Transverse colon (tissue), 4 donors: ENCODE measurements at regions not wholly inside any gene's neighbourhood (a gene's known extent, or its start where the extent isn't known, plus 50 kb on each side); places are given as distances from the start of the nearest gene placed in this dataset.
"Not testable (repeated sequence)": the region's sequence is repeated elsewhere in the genome, so short reads cannot be mapped to it uniquely, and the experiment has no call there.

Experiments used
- DNase-seq: peaks from one replicate; pipeline ENCODE4 v3.0.0-alpha.2; 2019
- H3K27ac ChIP-seq, 4 donors: fragments of 200-600 bp; sonication (generic); 2 replicates each; pipeline ENCODE4 v1.5.1; 2016 to 2018; ENCODE audit warnings: inconsistent platforms in 4 of 4
- H3K27me3 ChIP-seq: fragments of 200-600 bp; sonication (generic); 2 replicates; pipeline ENCODE4 v1.5.1; 2017; ENCODE audit warnings: inconsistent platforms
- H3K36me3 ChIP-seq, 4 donors: fragments of 200-600 bp; sonication (generic); 2 replicates each; pipeline ENCODE4 v1.5.1; 2017 to 2019; ENCODE audit warnings: inconsistent platforms in 4 of 4
- H3K4me1 ChIP-seq, 4 donors: fragments of 200-600 bp; sonication (generic); 2 replicates each; pipeline ENCODE4 v1.5.1; 2017 to 2020; ENCODE audit warnings: inconsistent platforms in 4 of 4
- H3K4me3 ChIP-seq, 4 donors: fragments of 200-600 bp; sonication (generic); 1 replicate in 1 of 4; 2 replicates in 3 of 4; pipeline versions ENCODE4 v1.5.1 to v1.6.1; 2017 to 2019; ENCODE audit warnings: inconsistent platforms in 4 of 4
- H3K9me3 ChIP-seq, 2 donors: fragments of 200-600 bp; sonication (generic); 2 replicates each; pipeline ENCODE4 v1.5.1; 2017 to 2019; ENCODE audit warnings: inconsistent platforms in 2 of 2
- CTCF ChIP-seq, 5 experiments: fragments of 200-600 bp in 3 of 5; fragments of 450-650 bp in 2 of 5; sonication (generic) in 3 of 5; IDR thresholded peaks; 1 replicate in 2 of 5; 2 replicates in 3 of 5; pipeline ENCODE4 v1.5.1; 2016 to 2017; ENCODE audit warnings: antibody characterized with exemption in 5 of 5, inconsistent platforms in 3 of 5, mild to moderate bottlenecking in 2 of 5, moderate library complexity in 1 of 5
- EP300 ChIP-seq: sonication (generic); formaldehyde crosslinking; IDR thresholded peaks from one replicate; pipeline ENCODE4 v1.6.1; 2017; ENCODE audit warnings: antibody characterized with exemption, low read depth
- POLR2A ChIP-seq: fragments of 450-650 bp; IDR thresholded peaks from one replicate; pipeline ENCODE4 v1.6.1; 2016; ENCODE audit warnings: antibody characterized with exemption, mild to moderate bottlenecking, moderate library complexity
- POLR2AphosphoS5 ChIP-seq, 3 donors: sonication (generic); formaldehyde crosslinking; IDR thresholded peaks; one replicate each; pipeline ENCODE4 v1.6.1; 2016; ENCODE audit warnings: antibody characterized with exemption in 3 of 3
- WGBS, 2 donors: methylation state at CpG; one replicate each; pipeline ENCODE4 v1.1.5; 2018; ENCODE audit warnings: low coverage in 1 of 2; 5-methylcytosine and 5-hydroxymethylcytosine counted together
- in situ Hi-C, 4 donors: fragments of 200-750 bp; cut with MboI; loops; one replicate each; pipeline versions ENCODE4 v1.15.0 to v1.15.1; 2017; ENCODE audit warnings: low sequenced_read_pairs in 3 of 4, low pct_ligation_motif_present in 1 of 4, low pct_unique_long_range_greater_than_20kb in 1 of 4
- intact Hi-C: fragments of 100-400 bp; cut with DNase I; formaldehyde crosslinking; loops from one replicate; pipeline ENCODE4 v1.15.1; 2023; ENCODE audit warnings: low total_unique reads

DNA sequence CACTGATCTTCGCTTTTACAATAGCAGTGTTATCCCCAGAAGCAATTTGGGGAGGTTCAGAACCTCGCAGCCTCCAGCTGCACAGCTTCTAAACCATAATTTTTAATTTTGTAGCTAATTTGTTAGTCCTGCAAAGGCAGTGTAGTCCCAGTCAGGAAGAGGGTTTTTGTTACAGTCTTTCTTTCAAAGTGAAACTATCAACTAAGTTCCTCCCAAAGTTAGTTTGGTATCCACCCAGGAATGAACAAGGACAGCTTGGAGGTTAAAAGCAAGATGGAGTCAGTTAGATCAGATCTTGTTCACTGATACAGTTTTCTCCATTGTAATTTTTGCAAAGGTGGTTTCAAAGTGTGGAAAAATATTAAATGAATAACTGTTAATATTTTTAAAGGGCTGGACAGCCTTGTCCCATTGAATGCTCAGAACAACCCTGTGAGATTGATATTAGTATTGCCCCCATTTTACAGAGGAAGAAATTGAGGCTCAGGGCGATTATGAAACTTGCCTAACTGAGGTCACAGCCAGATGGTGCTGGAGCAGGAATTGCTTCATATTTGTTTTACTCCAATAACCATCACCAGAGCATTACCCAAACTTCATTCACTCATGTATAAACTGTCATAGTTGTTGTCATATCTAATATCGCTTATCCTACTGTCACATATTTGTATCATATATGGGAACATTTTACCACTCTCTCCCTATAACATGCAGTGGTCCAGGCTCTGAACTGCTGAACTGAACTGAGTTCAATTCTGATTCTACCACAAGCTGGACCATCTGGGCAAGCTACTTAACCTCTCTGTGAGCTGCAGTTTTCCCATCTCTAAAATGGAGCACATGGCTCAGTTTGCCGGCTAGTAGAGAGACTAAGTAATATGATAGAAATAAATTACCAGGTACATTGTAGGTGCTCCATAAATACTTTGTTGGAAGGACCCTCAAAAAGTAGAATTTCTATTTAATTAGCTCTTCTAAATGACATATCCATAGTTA, 213.8 kb downstream of the BCAS1 start:
- in situ Hi-C loops: no loop called here
- peak overlapping the region; percentile 8 to 77 (median 70) for H3K27ac ChIP-seq
- TF ChIP-seq POLR2A (no peak), EP300 (no peak), CTCF (IDR thresholded peaks at IDR 0.05) (no peak), POLR2AphosphoS5 (IDR thresholded peaks at IDR 0.05) (no peak)

DNA sequence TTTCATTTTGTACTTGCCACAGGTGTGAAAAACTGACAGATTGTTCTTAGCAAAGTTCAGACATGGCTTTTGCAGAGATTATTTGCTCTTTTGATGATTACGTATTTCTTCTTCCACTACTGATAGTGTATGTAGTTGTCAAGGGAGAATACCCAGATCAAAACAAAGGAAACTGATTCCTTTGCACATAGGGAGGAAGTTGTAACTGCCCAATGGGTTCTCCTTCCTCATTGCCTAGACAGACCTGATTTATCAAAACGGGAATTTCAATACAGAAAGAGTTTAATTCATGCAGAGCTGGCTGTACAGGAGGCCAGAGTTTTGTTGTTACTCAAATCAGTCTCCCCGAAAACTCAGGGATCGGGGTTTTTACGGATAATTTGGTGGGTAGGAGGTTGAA, 214.7 kb downstream of the BCAS1 start:
- in situ Hi-C loops: no loop called here
- peaks cover 2 to 51% (median 14%) of the 10 kb centered on the region in 4 donors for H3K4me1 ChIP-seq
- 78 to 94% methylated on average over 4 to 5 of the region's 5 CpGs for WGBS, 2 donors
- peak overlapping the region; percentile 8 to 77 (median 30) for H3K27ac ChIP-seq
- TF ChIP-seq POLR2AphosphoS5 (IDR thresholded peaks at IDR 0.05) (no peak), EP300 (no peak), CTCF (IDR thresholded peaks at IDR 0.05) (no peak), POLR2A (no peak)
- DNase-seq: no peak
- H3K36me3 ChIP-seq: no peaks in the 10 kb centered on the region
- H3K4me3 ChIP-seq: no peak overlapping the region
- intact Hi-C loops: no loop called here
- H3K27me3 ChIP-seq: no peaks in the 10 kb centered on the region
- H3K9me3 ChIP-seq: no peaks in the 10 kb centered on the region

More for the DNA sequence above, 213.8 kb downstream of the BCAS1 start:
- Histone ChIP-seq H3K9me3 (no peaks in the 10 kb centered on the region), H3K4me3 (no peak overlapping the region), H3K4me1 (peaks cover 2 to 51% (median 14%) of the 10 kb centered on the region in 4 donors), H3K27me3 (no peaks in the 10 kb centered on the region), H3K36me3 (no peaks in the 10 kb centered on the region)
- DNase-seq: no peak
- intact Hi-C loops: no loop called here
- 64 to 96% methylated on average over 3 to 5 of the region's 5 CpGs for WGBS, 2 donors

GRCh38 chr20:53854609-53854926, 215.8 kb downstream of the BCAS1 start:
- DNase-seq, H3K36me3 ChIP-seq, in situ Hi-C loops, H3K4me3 ChIP-seq, H3K27me3 ChIP-seq, H3K9me3 ChIP-seq, intact Hi-C loops, H3K27ac ChIP-seq: not testable (repeated sequence)
- peaks cover 2 to 41% (median 11%) of the 10 kb centered on the region in 4 donors for H3K4me1 ChIP-seq
- WGBS, 2 donors: no CpG with 5 or more reads among the region's 10 CpGs

- in situ Hi-C loops: no loop called here
- TF ChIP-seq POLR2A (no peak), POLR2AphosphoS5 (IDR thresholded peaks at IDR 0.05) (no peak)
- Histone ChIP-seq H3K9me3 (no peaks in the 10 kb centered on the region), H3K27me3 (no peaks in the 10 kb centered on the region), H3K36me3 (no peaks in the 10 kb centered on the region), H3K4me1 (peaks cover 2 to 31% (median 7%) of the 10 kb centered on the region in 4 donors), H3K27ac (no peak overlapping the region), H3K4me3 (no peak overlapping the region)
- no peak for DNase-seq
- 81 to 82% methylated on average over 4 of the region's 4 CpGs for WGBS, 2 donors
- intact Hi-C loops: no loop called here
These were observed 217.2 kb downstream of the BCAS1 start for GRCh38 chr20:53853111-53853713.

DNA sequence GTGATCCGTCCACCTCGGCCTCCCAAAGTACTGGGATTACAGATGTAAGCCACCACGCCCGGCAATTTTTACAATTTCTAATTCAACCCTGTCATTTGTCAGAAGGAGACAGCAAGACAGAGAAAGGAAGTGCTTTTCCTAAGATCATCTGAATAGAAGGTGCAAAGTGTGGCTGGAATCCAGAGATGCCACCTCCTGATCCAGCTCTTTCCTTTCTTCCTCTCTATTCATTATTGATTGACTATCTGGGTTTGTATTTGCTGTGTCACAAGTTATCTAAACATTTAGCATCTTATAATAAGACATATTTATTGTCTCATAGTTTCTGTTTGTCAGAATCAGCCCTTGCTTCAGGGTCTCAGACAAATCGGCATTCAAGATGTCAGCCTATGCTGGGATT, 217.7 kb downstream of the BCAS1 start:
- Histone ChIP-seq H3K36me3 (no peaks in the 10 kb centered on the region), H3K4me3 (no peak overlapping the region), H3K27me3 (no peaks in the 10 kb centered on the region), H3K27ac (no peak overlapping the region), H3K4me1 (peaks cover 2 to 26% (median 5%) of the 10 kb centered on the region in 4 donors), H3K9me3 (no peaks in the 10 kb centered on the region)
- no peak for DNase-seq
- no peak for TF ChIP-seq POLR2A
- no peak for TF ChIP-seq EP300
- 92 to 96% methylated on average over 4 to 5 of the region's 5 CpGs for WGBS, 2 donors
- intact Hi-C loops: no loop called here
- in situ Hi-C loops: no loop called here
